SIG-M5 treated with dmso at 0.1 percent for 504 hours (cell line): ENCODE measurements at regions not wholly inside any gene's neighbourhood (a gene's known extent, or its start where the extent isn't known, plus 50 kb on each side); places are given as distances from the start of the nearest gene placed in this dataset.

Experiments
- DNase-seq: peaks from one replicate; lab custom pipeline; 2025; ENCODE audit not compliant: unreplicated experiment; lab: John Stamatoyannopoulos, UW

DNA sequence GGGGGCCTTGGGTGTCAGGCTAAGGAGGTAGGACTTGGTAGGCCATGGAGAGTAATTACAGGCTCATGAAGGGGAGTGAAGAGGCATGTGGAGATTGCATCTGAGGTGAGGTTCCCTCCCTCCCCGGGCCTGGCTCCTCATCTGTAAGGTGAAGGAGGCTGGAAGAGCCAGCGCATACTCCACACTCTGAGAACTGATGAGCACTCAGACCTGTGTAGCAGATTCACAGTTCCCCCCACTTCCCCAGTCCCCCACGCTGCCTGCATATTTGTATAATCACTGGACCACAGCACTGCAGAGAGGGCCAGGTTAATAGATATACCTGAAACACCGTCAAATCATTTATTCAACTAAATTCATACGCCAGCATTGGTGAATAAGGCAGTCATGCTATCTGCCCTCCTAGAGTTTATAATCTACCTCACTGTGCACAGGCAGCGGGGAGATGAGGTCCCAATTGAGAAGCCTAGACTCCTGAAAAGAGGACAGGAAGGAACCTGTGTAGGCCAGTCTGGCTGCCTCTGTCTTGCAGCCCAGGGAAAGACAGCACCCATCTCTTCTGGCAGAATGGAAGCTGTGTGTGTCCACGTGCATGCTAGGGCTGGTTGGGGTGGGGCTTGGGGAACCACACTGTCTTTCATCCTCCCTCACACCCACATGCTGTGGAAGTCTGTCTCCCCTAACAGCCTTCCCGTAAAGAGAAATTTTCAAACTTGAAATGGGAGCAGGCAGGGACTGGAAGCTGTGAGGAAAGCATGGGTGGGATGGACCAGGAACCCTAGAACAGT is 110.6 kb upstream of the ATP1A1 start:
- DNase-seq = no peak

DNA sequence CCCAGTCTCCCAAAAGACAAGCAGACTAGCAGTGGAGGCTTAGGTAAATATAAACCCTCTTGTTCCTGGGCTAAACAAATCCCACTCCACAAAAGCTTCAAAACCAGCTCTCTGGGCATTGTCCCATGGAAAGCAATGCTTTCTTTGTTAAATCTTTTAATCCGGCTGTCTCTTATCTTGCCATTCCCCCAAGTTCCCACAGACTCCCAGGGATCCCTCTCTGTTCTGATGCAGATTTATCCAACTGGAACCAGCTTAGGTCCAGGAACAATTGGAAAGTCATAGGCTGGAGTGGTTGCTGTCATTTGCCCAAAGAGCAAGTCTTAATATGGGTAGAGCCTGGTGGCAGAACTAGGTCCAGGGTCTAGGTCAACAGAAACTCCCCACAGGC is 110.1 kb upstream of the ATP1A1 start:
- no peak for DNase-seq

DNA sequence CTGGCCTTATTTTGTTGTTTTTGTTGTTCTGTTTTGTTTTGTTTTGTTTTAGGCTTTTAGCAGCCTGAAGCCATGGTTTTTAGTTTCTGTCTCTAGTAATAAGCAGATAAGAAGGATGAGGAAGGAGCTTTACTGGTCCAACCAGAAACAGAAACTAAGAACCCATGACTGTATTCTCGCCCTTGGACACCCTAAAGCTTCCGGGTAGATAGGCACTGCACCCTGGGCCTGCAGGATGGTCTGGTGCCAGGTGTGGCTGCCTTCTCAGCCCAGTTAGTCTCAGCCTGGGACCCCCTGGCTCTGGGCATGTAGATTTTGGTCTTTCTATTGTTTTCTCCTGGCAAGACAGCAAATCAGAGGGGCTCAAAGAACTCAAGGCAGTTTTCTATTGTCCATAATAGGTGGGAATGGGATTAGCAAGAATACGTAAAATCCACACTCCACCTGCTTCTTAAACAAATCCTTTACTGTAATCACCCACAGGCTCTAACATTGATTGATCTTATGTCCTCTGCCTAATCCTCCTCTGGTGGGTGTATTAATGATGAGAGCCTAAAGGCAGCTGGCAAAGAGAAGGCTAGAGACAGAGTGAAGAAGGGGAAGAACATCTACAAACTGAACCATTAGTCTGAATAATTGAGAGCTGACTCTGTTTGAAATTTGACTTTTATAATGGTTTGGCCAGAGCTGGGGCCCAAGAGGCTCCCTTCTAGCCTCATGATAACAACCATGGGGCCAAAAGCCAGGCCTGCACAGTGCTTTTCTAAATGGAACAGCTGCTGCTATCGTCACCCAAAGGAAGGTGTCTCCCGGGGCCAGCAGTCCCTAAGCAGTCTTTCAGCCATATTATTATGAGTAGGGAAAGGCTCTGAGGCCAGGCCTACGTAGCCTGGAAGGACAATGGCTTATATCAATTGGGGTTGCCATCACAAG is 106.8 kb upstream of the ATP1A1 start:
- DNase-seq = no peak

DNA sequence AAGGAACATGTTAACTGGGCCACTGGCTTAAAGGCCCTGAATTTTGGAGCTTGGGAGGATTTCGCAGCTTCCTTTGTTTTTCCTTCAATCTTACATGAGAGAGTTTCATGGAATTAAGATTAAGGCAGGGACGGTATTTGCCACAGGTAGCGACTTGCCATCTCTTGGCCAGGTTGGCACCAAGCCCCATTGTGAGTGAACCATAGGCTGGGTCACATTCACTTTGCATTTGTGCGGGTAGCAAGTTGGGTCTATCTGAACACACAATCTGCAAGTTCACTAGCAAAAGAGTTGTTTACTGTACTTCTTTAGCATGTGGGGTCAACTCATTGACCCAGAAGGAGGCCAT is 106.2 kb upstream of the ATP1A1 start:
- DNase-seq = no peak

DNA sequence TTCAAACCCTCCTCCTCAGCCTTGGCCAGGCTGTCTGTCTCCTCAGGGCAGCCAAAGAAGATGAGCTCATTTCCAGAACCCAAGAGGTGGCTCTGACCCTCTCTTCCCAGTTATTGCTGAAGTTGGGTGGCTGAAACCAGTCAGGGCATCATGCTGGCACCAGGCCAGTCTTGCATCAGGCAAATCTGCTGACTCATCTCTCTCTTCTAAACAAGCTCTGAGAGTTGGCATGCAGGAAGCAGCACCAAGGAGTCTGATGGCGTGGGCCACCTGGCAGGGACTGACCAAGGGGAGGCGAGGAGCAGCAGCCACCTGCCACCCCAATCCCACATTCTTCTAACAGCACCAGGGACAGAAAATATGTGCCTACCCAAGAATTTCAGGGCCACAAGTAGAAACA is 104.8 kb upstream of the ATP1A1 start:
- peak; percentile 81 for DNase-seq

DNA sequence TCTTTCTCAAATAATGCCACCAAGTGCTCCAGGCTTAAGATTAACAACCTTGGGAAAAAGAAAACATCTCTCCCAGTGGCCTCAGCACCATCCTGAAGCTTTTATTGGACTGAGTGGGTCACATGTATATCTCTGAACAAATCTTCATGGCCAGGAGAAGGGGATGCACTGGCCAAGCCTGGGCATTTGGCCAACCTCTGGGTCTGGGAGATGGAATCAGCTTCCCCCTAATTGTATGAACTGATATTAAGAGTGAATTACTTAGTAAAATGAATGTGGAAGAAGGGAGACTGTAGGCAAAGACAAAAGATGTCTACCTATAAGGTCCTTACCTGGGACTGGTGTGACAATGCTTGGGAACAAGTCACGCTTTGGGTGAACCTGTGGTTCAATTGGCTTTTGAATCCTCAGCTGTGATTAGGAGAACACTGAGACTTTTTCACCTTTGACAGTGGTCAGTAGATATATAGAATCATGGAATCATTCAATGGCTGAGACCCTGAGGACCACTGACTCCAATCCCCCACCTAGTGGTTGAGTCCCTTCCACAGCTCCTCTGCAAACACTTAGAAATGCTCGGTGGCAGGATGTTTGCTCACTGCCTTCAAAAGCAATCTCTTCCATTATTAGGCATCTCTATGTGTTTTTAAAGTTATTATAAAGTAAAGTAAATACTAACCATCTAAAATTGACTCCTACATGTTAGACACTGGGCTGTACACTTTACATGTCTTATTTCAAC is 102.6 kb upstream of the ATP1A1 start:
- no peak for DNase-seq

DNA sequence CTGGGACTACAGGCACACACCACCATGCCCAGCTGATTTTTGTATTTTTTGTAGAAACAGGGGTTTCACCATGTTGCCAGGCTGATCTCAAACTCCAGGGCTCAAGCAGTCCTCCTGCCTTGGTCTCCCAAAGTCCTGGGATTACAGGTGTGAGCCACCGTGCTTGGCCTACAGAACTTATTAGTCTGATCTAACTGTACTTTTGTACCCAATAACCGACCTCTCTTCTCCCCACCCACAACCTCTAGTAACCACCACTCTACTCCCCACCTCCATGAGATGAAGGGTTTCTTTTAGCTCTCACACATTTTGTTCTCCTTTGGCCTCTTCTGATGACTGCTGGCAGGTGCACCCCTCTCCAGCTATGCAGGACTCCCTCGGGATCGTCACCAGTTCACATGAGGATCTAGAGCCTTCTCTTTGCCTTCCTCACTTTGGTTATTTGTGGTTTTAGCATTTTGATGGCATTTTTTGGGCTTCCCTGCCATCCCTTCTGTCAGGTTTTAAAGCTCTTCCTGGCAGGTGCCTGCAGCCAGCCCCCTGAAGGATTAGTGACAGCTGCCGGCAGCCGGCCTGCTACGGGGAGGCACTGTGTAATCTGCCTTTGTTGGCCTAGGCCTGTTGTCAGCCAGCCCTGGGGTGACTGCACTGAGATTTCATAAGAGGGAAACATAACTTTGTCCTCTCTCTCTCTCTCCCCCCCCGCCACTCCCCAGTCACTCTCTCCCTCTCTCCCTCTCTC is 99.8 kb upstream of the ATP1A1 start:
- no peak for DNase-seq

DNA sequence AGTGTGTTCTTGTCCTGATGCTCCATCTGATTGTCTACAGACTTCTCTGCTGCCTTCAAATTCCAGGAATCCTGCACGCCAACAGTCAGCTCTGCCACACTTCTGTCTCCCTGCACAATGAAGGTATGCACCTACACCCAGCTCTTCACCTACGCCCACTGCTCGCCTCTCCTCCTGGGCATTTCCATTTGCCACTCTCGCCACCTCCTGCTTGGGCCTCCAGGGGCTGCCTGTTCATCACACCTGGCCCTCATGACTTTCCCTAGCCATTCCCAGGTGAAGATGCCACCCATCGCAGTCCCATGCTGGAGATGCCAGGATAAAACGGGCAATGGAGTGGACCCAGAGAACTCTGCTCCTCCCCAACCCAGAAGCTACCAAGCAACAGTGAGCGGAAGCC is 96.5 kb upstream of the ATP1A1 start:
- no peak for DNase-seq

DNA sequence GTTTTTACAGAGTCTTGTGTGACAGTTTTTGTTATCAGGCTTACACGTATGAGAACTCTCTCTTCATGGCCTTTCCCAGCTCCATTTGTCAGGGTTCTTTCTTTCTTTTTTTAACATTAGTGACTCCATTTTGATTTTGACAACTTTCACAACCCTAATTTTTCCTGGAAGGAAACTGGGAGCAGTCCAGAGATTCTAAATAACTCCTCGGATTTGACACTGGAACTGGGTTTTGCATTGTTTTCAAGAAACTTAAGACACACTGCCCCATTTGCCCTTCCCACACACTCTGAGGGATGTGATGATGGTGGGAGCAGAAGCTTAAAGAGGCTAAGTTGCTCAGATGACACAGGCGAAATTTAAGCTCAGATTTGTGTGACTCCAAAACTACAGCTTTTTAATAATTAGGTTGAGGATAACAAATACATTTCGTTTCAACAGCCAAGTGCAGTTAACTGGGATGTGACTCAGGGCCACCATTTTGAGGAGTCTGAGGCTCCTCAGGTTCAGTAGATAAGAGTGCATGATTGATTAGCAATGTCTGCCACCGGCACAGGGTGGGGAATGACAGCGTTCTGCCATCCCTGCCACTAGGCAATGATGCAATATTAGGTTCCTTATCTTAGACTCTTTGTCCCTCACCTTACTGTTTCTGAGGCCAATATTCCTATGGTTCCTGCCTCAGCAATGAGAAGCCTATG is 95.1 kb upstream of the ATP1A1 start:
- no peak for DNase-seq

DNA sequence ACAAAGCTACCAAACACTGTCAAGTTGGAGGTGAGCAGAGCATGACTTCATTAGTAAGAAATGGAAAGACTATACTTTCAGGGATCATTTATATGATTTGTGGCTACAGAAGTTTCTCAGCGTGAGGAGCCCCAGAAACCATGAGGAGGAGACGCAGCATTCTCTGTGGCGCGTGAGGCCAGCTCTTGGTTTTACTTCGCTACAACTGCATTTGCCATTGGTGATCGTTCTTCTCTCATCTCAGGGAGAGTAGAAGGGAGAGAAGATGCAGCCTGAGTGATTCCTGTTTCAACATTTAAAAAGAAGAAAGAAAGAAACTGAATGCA is 94.5 kb upstream of the ATP1A1 start:
- DNase-seq = no peak

DNA sequence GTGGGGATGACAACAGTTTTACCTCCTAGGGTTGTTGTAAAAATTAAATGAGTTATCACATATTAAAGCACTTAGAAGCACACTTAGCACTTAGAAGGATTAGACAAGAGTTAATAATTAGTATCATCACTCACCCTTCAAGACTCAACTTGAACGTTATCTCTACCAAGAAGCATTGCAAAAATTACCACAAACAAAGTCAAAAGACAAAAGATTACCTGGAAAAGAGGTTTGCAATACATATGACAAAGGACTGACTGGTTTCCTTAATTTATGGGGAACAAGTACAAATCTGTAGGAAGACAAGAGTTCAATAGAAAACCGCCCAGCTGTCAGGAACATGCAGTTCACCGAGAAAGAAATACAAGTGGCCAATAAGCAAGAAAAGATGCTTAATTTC is 93.3 kb upstream of the ATP1A1 start:
- no peak for DNase-seq

DNA sequence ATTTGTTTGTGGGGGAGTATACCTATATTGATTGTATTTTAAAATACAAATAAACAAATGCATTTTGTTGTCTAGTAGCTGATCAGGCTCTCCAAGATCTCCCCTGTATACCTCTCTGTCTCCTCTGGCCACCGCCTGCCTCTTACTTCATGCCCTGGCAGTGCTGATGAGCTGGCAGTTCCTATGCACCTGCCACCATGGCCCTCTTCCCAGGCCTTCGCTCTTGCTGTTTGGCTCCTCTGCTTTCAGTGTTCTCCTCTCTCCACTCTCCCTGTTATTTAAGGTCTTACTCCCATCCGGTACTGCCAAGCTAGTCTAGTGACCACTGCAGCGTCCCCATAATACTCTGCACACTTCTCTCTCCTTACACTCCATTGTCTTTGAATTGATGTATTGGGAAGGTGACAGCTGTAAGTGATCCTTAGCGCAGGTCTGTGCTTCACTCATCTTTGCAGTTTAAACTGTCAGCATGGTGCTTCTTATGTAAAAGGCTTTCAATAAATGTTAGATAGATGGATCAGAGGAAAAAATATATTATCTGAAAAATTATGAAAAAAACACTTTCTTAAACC is 88.1 kb upstream of the ATP1A1 start:
- no peak for DNase-seq

DNA sequence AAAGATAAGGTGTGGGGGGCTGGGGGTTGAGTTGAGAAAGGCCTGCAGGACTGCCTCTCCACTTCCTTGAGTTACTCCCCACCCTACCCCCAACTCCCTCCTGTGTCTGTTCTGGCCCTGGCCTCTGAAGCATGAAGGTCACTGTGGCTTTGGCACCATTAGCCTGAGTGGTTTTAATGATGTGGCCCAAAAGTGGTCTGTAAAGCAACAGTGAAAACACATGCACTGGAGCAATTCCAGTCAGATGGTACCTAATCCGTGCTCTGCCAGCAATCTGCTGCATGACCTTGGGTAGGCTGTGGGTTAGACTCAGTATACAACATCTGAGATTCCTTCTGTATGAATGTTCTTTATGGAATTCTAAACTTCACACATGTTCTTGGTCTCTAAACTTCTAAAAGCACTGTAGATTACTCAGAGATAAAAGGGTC is 86.5 kb upstream of the ATP1A1 start:
- DNase-seq = no peak

DNA sequence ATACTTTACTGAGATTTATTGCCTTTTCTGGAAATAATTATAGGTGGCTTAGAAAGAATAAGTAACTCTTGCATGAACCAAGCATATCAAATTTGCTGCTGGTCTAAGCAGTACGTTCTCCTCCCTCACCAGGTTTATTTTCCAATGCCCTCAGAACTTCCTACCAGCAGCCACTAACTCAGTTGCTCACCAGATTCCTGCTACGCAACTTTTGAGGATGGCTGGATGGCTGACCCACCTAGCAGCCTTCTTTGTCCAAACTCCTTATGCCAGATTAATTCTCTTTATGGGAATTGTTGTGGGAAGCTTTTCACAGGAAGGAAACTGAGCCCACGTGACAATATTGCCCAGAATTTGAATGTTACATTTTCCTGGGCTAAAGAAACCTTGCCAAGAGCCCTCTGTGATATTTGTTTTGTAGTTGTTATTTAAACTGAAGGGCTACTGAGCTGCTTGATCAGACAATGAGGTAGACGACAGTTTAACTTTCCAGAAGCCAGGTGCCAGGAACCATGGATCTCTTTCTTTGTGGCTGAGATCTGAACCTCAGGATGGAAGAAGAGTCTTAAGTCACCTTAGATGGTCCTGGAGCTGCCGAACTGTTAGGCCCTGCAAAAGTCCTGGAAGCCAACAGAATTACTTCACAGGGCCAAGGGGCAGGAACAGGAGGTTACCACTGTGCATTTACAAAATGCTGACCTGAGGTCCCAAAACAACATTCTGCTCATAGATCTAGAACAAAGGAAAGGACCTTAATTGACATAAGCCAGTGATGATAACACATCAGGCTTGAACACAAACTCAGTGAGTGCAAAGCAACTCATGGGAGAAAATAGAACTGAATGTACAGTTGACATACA is 85.5 kb upstream of the ATP1A1 start:
- DNase-seq = no peak

DNA sequence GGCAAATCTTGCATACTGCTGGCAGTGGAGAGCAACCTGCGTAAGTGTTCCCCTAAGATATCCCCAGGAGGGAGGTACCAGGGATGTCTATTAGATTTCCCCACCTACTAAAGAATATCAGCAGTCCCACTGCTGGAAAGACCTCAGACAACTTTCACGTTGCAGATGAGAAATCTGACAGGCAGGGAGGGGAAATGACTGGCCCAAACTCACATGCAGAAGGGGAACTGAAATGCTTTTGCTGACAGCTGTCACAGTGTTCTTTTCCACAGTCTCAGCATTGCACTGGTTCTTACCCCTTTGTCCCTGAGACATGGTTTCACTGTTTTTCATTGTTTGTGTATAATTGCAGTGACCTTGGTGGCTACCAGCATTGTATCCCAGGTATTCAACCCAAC is 84.8 kb upstream of the ATP1A1 start:
- DNase-seq = no peak

DNA sequence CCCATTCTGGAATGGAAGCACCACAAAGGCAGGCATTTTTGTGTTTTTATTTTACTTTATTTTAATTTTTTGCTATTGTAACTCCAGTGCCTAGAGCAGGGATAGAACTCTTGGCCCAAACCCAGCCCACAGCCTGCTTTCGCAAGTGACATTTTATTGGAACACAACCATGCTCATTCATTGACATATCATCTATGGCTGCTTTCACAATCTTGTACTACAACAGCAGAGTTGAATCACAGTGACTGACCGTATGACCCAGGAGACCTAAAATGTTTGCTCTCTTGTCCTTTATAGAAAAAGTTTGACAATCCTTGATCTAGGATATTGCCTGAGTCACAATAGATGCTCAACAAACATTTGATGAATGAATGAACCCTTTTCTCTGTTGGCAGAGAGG is 83.9 kb upstream of the ATP1A1 start:
- DNase-seq = no peak

DNA sequence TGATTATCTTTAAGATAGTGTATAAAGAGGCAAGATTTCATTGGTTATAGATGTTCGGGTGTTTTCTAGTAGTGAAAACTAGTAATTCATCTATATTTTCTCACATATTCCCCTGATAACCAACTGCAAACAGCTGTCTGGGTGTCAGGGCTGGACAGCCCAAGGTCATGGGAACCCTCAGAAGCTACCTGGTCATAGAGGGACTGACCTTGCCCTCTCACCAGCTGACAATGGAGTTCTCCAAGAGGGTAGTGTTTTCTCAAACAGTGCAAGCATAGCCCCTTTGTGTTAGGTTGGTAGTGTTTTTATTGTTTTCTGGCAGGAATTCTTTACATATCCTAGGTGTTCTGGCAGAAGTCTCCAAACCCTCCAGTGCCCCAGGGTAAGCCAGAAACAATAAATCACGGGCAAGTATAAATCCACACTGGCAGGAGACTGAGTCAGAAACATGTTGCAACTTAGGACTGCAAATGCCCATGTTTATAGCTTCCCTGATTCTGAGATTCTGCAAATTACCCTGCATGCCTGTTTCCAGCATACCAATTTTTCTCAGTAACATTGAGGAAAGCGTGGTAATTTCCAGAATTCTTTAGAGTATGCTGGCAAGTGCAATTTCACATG is 82.8 kb upstream of the ATP1A1 start:
- DNase-seq = no peak

DNA sequence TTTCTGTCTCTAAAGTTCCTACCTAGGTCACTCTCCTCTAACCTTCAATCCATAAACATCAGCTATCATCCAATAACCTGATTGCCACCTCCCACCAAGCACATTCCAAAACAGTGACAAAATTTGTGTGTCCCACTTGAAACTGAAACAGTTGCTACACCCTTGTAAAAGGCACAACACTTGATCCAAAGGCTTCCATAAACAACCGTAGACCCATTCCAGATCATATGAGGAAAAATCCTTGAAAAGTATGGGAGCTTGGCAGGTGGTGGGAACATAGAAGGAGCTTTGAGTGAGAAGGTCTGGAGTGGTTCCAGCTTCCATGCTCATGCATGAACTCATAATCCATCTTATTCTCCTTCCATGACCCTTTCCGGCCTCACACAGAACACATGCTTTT is 82.0 kb upstream of the ATP1A1 start:
- no peak for DNase-seq
